ENCODE measurements at regions not wholly inside any gene's neighbourhood (a gene's known extent, or its start where the extent isn't known, plus 50 kb on each side); places are given as distances from the start of the nearest gene placed in this dataset.

DNA sequence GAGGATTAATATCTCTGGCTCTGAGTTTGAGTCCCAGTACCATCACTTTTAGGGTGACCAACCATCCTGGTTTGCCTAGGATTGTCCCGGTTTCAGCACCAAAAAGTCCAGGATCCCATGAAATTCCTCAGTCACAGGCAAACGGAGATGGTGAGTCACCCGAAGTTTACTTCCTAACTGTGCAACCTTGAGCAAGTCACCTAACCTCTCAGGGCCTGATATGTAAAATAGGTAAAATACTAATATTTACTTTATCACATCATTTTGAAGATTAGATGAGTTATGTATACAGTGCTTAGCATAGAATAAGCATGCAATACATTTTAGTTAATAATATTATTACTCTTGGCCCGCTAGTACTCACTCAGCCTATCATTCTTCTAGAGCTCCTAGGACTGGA lies 91.1 kb upstream of the KCNMB2 start:
- TF ChIP-seq POLR2A (IDR thresholded peaks at IDR 0.05) (no peak), POLR2AphosphoS5 (IDR thresholded peaks at IDR 0.05) (no peak)
- TF ChIP-seq, protein P1, sequence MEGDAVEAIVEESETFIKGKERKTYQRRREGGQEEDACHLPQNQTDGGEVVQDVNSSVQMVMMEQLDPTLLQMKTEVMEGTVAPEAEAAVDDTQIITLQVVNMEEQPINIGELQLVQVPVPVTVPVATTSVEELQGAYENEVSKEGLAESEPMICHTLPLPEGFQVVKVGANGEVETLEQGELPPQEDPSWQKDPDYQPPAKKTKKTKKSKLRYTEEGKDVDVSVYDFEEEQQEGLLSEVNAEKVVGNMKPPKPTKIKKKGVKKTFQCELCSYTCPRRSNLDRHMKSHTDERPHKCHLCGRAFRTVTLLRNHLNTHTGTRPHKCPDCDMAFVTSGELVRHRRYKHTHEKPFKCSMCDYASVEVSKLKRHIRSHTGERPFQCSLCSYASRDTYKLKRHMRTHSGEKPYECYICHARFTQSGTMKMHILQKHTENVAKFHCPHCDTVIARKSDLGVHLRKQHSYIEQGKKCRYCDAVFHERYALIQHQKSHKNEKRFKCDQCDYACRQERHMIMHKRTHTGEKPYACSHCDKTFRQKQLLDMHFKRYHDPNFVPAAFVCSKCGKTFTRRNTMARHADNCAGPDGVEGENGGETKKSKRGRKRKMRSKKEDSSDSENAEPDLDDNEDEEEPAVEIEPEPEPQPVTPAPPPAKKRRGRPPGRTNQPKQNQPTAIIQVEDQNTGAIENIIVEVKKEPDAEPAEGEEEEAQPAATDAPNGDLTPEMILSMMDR (IDR thresholded peaks at IDR 0.05) = no peak

Measured in breast epithelium (tissue), 3 donors.